H1 (cell line): ENCODE measurements at regions not wholly inside any gene's neighbourhood (a gene's known extent, or its start where the extent isn't known, plus 50 kb on each side); places are given as distances from the start of the nearest gene placed in this dataset.

Source experiments
- ATF2 ChIP-seq: IDR thresholded peaks from 2 replicates; pipeline ENCODE4 v1.6.1; 2012; ENCODE audit warnings: low read length, inconsistent platforms
- EP300 ChIP-seq, 2 experiments: IDR thresholded peaks; 1 replicate in 1 of 2; 2 replicates in 1 of 2; pipeline ENCODE4 v1.6.1; 2011 to 2012; ENCODE audit warnings: low read depth in 2 of 2, low read length in 2 of 2, mild to moderate bottlenecking in 2 of 2, borderline replicate concordance in 1 of 2, inconsistent platforms in 1 of 2, moderate library complexity in 1 of 2
- SP2 ChIP-seq: IDR thresholded peaks from 2 replicates; pipeline ENCODE4 v1.6.1; 2012; ENCODE audit warnings: mild to moderate bottlenecking, low read length, inconsistent platforms
- SP4 ChIP-seq: IDR thresholded peaks from 2 replicates; pipeline ENCODE4 v1.6.1; 2012; ENCODE audit warnings: low read length, inconsistent platforms

DNA sequence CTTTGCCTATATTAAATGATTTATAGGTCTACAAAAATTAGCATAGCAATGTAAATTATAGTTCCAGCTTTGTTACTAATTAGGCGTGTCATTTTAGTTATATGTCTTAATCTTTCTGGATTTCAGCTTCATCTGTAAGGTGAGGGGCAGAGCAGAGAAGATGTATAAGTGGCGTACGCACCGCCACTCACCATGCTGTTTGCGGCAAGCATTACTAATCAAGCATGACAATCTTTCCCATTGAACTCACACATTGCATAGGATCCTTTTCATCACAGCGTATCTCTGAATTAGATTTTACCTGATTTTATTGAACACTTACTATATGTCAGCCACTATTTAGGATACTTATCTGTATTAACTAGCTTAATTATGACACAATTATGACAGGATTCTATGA, 183.6 kb upstream of the DLGAP1 start (continued):
- TF ChIP-seq SP2: no peak
- no peak for TF ChIP-seq ATF2
- TF ChIP-seq SP4: no peak
- no peak for TF ChIP-seq EP300 (IDR thresholded peaks at IDR 0.05; ENCODE audit: borderline replicate concordance in 1 of 2, low read depth in 2 of 2, low read length in 2 of 2)
